Psoas muscle (tissue), 7 donors: ENCODE measurements at regions not wholly inside any gene's neighbourhood (a gene's known extent, or its start where the extent isn't known, plus 50 kb on each side); places are given as distances from the start of the nearest gene placed in this dataset.
"Not testable (repeated sequence)": the region's sequence is repeated elsewhere in the genome, so short reads cannot be mapped to it uniquely, and the experiment has no call there.

Experiments
- ATAC-seq, 4 donors: fragments of 200-7000 bp; cut with Tn5 transposase; one replicate each; pipeline ENCODE4 v1.9.1; 2020; ENCODE audit warnings: moderate library complexity in 3 of 4, mild to moderate bottlenecking in 2 of 4
- DNase-seq, 2 donors: peaks; one replicate each; pipeline ENCODE4 v3.0.0-alpha.2; 2020
- H3K27ac ChIP-seq: fragments of 200-600 bp; one replicate; pipeline ENCODE4 v1.8.0; 2022
- H3K27me3 ChIP-seq, 3 donors: fragments of 200-600 bp in 1 of 3; one replicate each; pipeline versions ENCODE4 v1.6.1 to v1.8.0; 2013 to 2022; ENCODE audit warnings: low read length in 2 of 3, mild to moderate bottlenecking in 2 of 3, moderate library complexity in 1 of 3; ENCODE audit not compliant: insufficient read depth in 3 of 3
- H3K36me3 ChIP-seq, 2 donors: fragments of 200-600 bp in 1 of 2; one replicate each; pipeline versions ENCODE4 v1.6.1 to v1.8.0; 2013 to 2022; ENCODE audit warnings: low read depth in 1 of 2, mild to moderate bottlenecking in 1 of 2, moderate library complexity in 1 of 2; ENCODE audit not compliant: insufficient read depth in 1 of 2
- H3K4me1 ChIP-seq: fragments of 200-600 bp; one replicate; pipeline ENCODE4 v1.8.0; 2022
- H3K4me3 ChIP-seq: fragments of 200-600 bp; one replicate; pipeline ENCODE4 v1.8.0; 2022; ENCODE audit warnings: mild to moderate bottlenecking
- H3K9me3 ChIP-seq: fragments of 200-600 bp; one replicate; pipeline ENCODE4 v1.8.0; 2022
- WGBS, 3 donors: extraction: QIAGEN DNeasy Blood & Tissue Kit; methylation state at CpG; one replicate each; pipeline versions ENCODE4 v1.1.6 to v1.1.7; 2013; 5-methylcytosine and 5-hydroxymethylcytosine counted together
- intact Hi-C, 2 donors: fragments of 100-400 bp; cut with DNase I; formaldehyde crosslinking; loops; one replicate each; pipeline versions ENCODE4 v1.11.0 to v1.14.2; 2022
- TF ChIP-seq, protein P1 (sequence below): fragments of 200-600 bp; IDR thresholded peaks from one replicate; pipeline ENCODE4 v1.8.0; 2022; ENCODE audit warnings: antibody characterized with exemption
- donor health status: healthy with polysubstance abuse.
- donor health status: DM: no; HTN: no; CAD: no; lungs with moderate emphysema.
- donor health status: Bipolar disorder and iron deficiency.
- donor health status: healthy.
- donor health status: DM: yes; HTN: yes; CAD: no.
- donor health status: DM: no; HTN: no; CAD: no.
- donor health status: DM: yes; HTN: yes; CAD: no.

- ATAC-seq (no peak), DNase-seq (no peak)
- no peak overlapping the region for H3K27ac ChIP-seq
- WGBS, 3 donors = 72 to 74% (median 72%) methylated on average over 5 of the region's 5 CpGs
- H3K9me3 ChIP-seq = no peaks in the 10 kb centered on the region
- intact Hi-C loops = no loop called here
- TF ChIP-seq, protein P1, sequence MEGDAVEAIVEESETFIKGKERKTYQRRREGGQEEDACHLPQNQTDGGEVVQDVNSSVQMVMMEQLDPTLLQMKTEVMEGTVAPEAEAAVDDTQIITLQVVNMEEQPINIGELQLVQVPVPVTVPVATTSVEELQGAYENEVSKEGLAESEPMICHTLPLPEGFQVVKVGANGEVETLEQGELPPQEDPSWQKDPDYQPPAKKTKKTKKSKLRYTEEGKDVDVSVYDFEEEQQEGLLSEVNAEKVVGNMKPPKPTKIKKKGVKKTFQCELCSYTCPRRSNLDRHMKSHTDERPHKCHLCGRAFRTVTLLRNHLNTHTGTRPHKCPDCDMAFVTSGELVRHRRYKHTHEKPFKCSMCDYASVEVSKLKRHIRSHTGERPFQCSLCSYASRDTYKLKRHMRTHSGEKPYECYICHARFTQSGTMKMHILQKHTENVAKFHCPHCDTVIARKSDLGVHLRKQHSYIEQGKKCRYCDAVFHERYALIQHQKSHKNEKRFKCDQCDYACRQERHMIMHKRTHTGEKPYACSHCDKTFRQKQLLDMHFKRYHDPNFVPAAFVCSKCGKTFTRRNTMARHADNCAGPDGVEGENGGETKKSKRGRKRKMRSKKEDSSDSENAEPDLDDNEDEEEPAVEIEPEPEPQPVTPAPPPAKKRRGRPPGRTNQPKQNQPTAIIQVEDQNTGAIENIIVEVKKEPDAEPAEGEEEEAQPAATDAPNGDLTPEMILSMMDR = no peak
- no peaks in the 10 kb centered on the region for H3K27me3 ChIP-seq
- no peak overlapping the region for H3K4me3 ChIP-seq
- no peaks in the 10 kb centered on the region for H3K4me1 ChIP-seq
- no peaks in the 10 kb centered on the region for H3K36me3 ChIP-seq
These were observed 545.5 kb downstream of the TMEM114 start for GRCh38 chr16:8044796-8045195.

GRCh38 chr16:8032406-8032805 lies 557.9 kb downstream of the TMEM114 start:
- no peaks in the 10 kb centered on the region for H3K9me3 ChIP-seq
- no peaks in the 10 kb centered on the region for H3K27me3 ChIP-seq
- no peaks in the 10 kb centered on the region for H3K36me3 ChIP-seq
- H3K4me3 ChIP-seq = no peak overlapping the region
- intact Hi-C loops = no loop called here
- H3K27ac ChIP-seq = no peak overlapping the region
- WGBS, 3 donors = 65 to 69% (median 67%) methylated on average over 3 of the region's 3 CpGs
- TF ChIP-seq, protein P1 = no peak
- DNase-seq (no peak), ATAC-seq (no peak)
- no peaks in the 10 kb centered on the region for H3K4me1 ChIP-seq

DNA sequence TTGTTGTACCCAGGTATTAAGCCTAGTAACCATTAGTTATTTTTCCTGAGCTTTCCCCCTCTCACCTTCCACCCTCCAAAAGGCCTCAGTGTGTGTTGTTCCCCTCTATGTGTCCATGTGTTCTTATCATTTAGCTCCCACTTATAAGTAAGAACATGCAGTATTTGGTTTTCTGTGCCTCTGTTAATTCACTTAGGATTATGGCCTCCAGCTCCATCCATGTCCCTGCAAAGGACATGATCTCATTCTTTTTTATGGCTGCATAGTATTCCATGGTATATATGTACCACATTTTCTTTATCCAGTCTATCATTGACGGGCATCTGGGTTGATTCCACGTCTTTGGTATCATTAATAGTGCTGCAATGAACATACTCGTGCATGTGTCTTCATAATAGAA lies 560.3 kb downstream of the TMEM114 start:
- DNase-seq, H3K27me3 ChIP-seq, intact Hi-C loops, H3K4me1 ChIP-seq, H3K4me3 ChIP-seq, H3K9me3 ChIP-seq, H3K27ac ChIP-seq, H3K36me3 ChIP-seq, ATAC-seq: not testable (repeated sequence)
- 76 to 84% (median 77%) methylated on average over 3 of the region's 3 CpGs for WGBS, 3 donors

- Histone ChIP-seq H3K4me1 (no peaks in the 10 kb centered on the region), H3K36me3 (no peaks in the 10 kb centered on the region), H3K4me3 (no peak overlapping the region), H3K9me3 (no peaks in the 10 kb centered on the region), H3K27ac (no peak overlapping the region), H3K27me3 (no peaks in the 10 kb centered on the region)
- ATAC-seq (no peak), DNase-seq (no peak)
- TF ChIP-seq, protein P1 = no peak
- WGBS, 3 donors = 50 to 55% (median 55%) methylated on average over 5 of the region's 5 CpGs
- intact Hi-C loops = no loop called here
These were observed 563.9 kb downstream of the TMEM114 start for GRCh38 chr16:8026450-8026849.

DNA sequence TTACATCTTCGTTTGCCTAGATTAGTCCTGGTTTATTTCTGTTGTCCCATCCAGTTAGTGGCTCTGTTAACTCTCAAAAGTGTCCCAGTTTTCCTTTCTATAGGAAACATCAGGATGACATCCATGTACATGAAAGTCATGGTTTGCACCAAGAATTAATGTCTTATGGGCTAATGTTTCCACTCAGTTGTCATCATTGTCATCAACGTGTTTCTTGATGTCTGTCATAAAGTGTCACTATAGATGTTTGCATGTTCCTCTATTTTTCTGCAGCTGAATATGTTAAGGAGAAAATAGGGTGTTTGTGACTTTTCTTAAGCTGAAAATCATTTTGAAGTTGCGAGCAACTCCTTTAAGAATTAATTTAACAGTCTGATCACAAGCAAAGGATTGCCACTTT lies 567.0 kb downstream of the TMEM114 start:
- WGBS, 3 donors = 61 to 72% (median 71%) methylated on average over 3 of the region's 3 CpGs
- intact Hi-C loops = no loop called here
- ATAC-seq = no peak

More for the DNA sequence above, 567.0 kb downstream of the TMEM114 start:
- no peaks in the 10 kb centered on the region for H3K4me1 ChIP-seq
- no peaks in the 10 kb centered on the region for H3K27me3 ChIP-seq
- H3K27ac ChIP-seq = no peak overlapping the region
- no peaks in the 10 kb centered on the region for H3K9me3 ChIP-seq
- TF ChIP-seq, protein P1 = no peak
- DNase-seq = no peak
- no peak overlapping the region for H3K4me3 ChIP-seq
- H3K36me3 ChIP-seq = no peaks in the 10 kb centered on the region
